Activated CD4-positive, alpha-beta T cell treated with anti-CD3 and anti-CD28 coated beads, Interleukin-2, amount 50 U/mL, for 48 hours (primary cell): ENCODE measurements at regions not wholly inside any gene's neighbourhood (a gene's known extent, or its start where the extent isn't known, plus 50 kb on each side); places are given as distances from the start of the nearest gene placed in this dataset.

ENCODE experiments used
- DNase-seq, 2 experiments: peaks; one replicate each; pipeline ENCODE4 v3.0.0-alpha.2; 2020

DNA sequence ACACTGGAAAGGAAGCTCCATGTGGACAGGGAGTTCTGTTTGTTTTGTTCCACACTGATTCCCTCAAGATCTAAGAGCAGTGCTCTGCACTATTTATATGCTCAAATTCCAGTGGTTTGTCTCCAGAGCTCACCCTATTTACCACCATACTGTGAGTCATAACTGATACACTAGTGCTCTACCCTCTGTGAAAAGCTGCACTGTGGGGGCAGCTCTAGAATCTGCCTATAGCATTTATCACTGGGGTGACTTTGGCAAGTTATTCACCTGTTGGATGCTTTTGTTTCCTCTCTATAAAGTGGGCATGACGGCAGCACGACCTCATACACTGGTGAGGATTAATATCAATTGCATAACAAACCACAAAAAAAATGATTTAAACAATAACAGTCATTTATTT is 307.8 kb downstream of the NR2F1-AS1 start:
- no peak for DNase-seq

DNA sequence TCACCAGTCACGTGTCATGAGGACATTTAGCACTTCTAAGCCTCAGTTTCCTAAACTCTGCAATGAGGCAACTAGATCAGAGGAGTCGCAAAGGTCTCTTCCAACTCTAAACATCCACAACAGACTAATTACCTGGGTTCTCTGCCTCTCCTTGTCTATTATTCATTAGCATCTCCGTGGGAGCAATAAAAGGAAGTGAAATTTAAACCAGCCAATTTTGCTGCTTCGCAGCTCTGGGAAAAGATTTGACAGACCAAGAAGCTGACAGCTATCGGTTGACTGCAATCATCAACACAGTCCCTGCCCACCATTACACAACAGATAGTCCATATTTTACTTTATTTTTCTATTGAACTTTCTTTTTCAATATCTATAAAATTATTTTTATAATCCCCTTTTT is 308.9 kb downstream of the NR2F1-AS1 start:
- no peak for DNase-seq

DNA sequence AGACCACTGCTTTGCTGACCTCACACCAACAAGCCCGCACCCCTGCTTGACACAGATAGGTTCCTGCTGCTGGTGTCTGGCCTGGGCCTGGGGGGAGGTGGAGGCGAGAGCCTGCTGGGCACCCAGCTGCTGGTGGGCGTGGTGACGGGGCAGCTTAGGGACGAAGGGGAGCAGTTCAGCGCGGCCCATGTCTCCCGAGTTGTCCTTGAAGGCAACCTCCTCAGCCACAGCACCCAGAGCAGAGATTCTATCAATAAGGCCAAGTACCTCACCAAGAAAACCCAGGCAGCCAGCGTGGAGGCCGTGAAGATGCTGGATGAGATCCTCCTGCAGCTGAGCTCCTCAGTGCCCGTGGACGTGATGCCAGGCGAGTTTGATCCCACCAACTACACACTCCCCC is 313.3 kb downstream of the NR2F1-AS1 start:
- no peak for DNase-seq

DNA sequence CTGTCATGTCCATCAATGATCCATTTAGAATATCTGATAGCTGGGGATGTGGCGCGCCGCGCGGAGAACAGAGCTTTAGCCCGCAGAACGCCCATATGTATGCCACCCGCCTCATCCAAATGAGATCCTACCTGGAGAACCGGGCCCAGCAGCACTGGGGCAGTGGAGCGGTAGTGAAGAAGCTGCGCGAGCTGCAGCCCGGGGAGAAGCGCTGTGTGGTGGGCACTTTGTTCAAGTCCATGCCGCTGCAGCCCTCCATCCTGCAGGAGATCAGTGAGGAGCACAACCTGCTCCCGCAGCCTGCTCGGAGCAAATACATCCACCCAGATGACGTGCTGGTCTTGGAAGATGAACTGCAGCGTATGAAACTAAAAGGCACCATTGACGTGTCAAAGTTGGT is 313.7 kb downstream of the NR2F1-AS1 start:
- DNase-seq: no peak

DNA sequence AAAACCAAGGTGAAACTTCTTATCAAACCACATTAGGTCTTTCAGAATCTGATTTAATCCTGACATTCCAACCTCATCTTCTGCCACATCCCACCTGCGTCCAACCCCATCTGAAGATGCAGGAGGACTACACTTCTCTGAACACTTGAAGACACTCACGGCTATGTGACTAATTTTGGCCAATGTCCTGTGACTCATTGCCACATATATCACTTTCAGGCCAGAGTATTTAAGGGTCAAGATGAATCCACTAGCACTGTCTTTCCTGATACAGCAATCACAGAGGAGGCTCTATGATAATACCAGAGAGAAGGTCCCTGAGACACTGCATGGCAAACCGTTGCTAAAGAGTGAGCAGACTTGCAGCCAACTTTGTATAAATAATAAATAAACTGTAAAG is 323.4 kb downstream of the NR2F1-AS1 start:
- no peak for DNase-seq

DNA sequence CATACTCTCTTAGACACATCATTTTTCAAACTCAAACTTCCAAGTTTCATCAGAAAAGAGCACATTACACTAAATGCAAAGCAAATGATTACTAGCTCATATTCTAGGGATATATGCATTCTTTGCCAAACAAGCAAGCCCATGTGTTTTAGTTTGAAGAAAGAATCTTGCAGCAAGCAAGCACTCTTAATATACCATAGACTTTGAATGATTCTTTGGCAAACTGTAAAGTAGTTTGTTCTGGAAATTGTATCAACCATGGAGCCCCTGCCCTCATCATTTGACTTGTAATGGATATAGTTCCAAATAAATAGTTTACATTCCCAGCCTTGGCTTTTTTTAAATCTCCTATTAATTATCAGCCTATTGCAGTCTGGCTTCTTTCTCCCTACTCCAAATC is 325.2 kb downstream of the NR2F1-AS1 start:
- DNase-seq: no peak

DNA sequence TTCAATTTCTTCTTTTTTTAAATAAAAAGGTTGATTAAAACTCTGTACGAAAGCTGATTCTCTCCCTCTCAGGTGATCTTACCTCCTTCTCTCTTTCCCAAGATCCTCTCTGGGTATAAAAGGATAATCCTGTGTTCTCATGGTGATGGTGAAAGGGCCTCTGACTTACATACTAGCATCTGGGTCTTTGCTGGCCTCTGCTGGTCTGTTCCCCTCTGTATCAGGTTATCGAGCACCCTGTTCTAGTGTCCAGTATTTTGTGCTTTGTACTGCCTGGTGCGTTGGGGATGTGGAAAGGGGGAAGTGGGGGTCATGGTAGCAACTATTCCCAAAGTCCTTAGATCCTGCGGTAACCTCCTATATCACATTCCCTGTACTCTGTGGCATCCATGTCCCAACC is 328.9 kb downstream of the NR2F1-AS1 start:
- DNase-seq: no peak

DNA sequence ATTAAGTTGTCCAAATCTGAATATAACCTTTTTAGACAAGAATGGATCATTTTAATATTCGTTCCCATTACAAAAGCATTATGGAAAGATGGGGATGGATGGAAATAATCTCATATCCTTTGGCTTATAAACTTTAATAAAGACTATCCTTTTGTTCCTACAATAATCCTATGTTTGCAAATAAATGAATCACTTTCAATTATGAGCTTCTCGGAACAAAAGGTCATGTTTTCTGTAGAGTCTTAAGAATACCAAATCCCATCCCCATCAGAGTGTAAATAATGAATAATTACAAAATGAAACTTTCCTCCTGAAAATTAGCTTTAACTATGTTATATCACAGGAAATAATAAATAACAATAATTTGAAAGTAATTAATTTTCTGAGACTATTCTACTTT is 329.7 kb downstream of the NR2F1-AS1 start:
- DNase-seq: no peak

DNA sequence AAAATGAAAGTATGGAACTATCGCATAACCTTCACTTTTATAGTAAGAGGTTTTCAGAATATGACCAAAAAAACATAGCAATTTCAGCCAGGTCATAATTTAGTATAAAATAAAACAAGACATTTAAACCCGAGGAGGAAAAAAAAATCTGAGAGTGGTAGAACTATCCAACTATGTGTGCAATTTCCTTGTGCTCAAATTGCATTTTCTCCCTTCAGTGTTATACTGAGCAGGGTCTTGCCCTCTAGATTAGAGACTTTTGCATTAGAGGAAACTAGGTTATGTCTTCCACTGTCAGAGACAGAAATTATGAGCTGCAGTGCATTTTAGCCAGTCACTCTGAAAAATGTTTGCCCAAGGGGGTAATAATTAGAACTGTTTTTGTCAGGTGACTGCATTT is 330.6 kb downstream of the NR2F1-AS1 start:
- no peak for DNase-seq

DNA sequence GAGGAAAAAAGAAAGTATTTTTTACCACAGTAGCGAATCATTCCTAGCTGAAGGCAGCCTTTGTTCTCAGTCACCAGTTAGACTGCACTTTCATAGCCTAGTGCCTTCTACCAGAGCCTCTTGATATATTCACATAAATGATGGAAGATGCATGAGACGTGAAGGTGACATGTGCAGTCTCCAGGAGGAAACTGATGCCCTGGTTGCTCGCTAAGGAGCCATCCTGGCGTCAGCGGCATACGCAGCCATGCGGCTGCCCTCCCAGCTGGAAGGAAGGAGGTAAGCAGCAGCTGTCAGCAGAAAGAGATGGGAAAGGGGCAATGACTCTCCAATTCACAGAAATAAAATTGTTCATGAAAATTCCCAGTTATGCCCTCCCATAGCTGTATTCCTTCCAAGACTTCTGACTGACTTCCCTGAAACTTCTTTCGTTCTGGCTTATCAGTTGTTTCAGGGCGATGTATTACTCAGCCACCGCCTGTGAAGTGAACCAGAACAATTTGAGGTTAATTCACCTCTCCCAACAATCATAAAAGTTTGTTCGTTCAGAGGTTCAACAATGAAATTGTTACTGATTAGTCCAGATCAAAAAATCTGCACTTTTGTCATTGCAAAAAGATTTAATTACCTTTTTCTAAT is 331.2 kb downstream of the NR2F1-AS1 start:
- DNase-seq: no peak

DNA sequence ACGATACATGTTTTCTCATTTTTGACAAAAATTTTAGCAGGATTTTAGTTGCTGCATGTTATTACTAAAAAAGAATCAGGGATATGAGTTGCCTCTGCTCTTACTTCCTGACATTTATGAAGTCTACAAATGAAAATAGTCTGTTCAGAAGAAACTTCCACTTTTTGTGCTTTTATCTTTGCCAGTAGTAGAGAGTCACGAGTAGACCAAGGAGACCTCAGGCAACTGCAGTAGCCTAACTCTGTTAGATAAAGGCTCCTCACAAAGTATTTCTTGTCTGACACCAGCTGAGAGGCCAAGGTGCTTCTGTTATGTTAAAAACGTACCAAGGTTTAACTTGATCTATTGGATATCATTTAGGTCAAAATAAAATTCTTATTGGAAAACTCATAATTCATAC is 333.9 kb downstream of the NR2F1-AS1 start:
- DNase-seq: no peak

DNA sequence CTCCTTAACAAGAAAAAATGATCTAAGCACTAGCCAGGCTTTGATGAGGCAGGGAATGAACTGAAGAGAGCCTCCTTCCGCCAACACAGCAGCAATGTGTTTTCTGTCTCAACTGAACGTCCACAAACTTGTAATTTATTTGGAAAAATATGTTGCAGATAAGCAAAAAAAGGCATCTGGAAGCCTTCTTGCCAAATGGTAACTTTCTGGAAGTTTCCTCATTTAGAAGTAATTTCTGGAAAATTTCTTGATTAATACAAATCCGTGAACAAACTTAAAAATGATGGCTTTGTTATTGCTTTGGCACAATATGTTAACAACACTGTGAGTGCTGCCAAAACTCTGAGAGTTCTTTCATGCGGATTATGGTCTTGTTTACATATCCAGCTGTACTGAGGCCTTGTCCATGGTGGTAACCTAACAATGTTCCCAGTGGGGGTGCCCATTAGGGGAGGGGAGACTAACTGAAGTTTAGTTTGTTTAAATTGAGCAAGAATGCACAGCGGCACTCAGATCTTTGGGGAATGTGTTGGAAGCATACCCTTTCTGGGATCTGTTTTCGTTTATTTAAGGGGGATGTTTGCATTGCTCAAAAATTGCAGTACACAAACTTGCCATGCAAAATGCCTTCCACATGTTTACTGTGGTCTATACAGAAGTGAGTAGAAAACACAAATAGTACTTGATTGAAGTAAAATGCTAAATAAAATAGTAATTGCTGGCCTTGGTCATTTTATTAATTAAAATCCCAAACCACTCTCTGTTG is 334.7 kb downstream of the NR2F1-AS1 start:
- DNase-seq: no peak

DNA sequence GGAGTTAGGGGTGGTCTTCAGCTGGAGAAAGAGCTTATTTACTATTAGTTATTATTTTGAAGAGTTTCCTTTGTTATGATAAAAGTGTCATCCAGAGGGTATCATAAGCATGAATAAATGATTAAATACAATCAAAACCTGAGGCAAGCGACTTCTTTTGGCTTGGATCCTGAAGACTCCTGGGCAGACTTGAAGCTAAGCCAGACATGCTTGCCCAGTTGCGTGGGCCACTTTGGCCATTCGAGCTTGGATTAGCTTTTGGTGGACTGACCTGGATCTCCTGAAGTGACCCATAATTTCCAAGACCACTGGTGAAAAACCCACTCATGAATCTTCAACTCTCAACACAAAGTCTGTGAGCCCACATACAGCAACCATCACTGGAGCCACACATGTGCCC is 335.8 kb downstream of the NR2F1-AS1 start:
- DNase-seq: no peak

DNA sequence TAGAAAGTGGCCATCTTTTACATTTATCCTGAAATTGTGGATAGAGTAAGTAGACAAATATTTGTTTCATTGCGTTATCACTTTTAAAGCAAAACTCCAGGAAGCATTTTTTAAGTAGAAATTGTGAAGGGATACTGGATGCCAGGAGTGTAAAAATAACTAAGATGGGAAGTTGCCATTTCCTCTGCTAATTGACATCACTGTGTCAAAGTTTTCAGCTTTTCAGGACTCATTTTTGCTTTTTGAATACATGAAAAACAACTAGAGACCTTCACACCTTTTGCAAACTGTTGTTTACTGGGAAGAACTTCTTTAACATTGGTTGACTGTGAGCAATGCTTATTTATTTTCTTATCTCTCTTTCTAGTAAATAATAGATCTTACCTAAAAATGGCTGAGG is 337.5 kb downstream of the NR2F1-AS1 start:
- no peak for DNase-seq

DNA sequence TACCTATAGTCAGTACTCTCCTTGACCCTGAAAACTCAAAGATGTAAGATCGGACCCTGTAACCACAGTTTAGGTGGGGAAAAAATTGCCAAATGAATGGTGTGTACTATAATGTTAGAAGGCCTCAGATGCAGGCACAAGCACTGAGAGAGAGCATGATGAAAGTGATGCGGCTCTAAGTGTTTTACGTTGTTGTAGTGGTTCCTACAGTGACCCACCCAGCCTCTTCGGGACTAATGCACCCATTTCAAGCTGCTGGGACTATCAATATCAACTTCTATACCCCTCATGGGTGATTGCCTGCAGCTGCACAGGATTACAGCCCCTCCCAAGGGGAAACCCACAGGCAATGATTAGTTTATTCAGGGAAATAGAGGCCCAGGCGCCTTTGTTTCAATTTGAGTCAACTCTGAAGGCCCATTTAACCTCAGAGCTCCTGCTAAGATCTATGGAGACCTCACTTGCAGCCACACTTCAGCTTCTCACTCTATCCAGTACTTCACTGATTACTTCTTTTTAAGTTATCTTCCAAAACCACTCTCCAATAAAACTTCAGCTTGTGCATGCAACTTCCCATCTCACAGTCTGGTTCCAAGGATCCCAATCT is 340.7 kb downstream of the NR2F1-AS1 start:
- DNase-seq: no peak

DNA sequence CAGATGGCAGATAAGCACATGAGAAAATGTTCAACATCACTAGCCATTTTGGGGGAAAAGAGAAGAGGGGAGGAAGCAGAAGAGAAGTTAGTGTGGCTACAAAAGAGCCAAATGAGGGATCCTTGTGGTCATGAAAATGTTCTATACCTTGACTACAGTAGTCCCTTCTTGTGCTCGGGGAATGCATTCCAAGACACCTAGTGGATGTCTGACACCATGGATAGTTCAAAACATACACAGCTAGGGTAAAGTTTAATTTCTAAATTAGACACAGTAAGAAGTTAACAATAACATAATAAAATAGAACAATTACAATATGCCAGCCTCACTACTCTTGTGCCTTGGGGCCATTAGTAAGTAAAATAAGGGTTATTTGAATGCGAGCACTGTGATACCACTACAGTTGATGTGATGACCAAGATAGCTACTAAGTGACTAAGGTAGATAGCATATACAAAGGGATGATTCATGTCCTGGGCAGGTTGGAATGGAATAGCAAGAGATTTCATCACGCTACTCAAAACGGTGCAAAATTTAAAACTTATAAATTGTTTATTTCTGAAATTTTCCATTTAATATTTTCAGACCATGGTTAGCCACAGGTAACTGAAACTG is 344.1 kb downstream of the NR2F1-AS1 start:
- DNase-seq: no peak

DNA sequence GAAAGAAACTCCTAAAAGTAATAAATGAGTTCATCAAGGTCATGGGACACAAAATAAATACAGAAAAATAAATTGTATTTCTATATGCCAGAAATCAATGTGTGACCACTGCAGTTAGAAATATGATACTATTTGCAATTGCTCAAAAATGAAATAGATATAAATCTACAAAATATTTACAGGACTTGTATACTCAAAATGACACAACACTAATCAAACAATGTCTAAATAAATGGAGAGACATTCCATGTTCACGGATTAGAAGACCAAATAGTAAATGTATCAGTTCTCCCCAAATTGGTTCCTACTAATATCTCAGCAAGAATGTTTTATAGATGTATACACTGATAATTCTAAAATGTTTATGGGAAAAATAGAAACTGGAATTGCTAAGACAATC is 345.3 kb downstream of the NR2F1-AS1 start:
- no peak for DNase-seq

DNA sequence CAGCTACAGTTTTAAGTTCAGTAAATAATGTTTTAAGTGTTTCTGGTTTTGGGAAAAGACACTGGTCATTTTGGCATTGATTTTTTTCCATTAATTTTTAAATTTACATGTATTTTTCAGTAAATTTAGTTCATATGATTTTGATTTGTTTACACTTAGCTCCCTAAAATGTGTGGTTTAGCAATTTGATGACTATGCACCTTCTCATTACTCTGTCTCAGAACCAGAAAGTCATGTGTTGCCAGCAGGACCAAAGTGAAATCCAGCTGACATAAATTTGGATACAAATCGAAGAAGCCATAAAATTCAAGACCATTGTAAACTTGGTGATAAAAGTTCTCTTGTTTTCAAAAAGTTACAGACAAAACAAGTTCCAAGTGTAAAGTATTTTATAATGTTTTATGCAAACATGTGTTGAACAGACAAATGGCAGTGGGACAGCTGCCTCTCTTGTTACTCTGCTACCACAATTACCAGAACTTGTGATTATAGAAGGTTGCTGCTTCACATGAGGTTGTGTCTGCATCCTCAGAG is 354.8 kb downstream of the NR2F1-AS1 start:
- DNase-seq: no peak

DNA sequence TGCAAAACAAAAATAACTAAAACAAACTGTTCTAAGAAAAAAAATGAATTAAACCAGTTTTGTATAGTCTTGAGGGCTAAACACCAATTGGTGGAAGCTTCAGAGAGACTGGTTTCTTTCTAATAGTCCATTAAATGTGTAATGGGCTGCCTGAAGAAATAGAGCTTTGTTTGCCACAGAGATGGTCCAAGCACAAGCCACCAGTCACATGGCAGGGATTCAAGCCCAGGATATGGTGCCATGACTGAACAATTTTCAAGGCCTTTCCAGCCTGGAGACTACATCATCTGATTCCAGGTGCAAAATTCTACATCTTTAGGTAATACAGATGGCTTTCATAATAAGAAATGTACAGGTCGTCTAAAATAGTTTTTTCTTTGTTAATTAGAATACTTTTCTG is 355.3 kb downstream of the NR2F1-AS1 start:
- no peak for DNase-seq

DNA sequence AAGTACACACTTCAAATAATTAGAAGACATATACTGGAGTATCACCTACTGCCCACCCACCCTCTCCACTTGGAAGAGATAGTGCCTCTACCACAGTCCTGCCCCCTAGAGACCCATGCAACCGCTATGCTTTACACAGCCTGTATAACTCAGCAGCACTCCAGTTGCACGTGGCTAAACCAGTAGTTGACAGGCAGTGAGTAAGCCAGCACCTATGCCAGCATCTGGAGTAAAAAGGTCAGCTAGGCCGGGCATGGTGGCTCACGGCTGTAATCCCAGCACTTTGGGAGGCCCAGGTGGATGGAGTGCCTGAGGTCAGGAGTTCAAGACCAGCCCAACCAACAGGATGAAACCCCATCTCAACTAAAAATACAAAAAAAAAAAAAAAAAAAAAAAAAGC is 356.4 kb downstream of the NR2F1-AS1 start:
- DNase-seq: no peak

DNA sequence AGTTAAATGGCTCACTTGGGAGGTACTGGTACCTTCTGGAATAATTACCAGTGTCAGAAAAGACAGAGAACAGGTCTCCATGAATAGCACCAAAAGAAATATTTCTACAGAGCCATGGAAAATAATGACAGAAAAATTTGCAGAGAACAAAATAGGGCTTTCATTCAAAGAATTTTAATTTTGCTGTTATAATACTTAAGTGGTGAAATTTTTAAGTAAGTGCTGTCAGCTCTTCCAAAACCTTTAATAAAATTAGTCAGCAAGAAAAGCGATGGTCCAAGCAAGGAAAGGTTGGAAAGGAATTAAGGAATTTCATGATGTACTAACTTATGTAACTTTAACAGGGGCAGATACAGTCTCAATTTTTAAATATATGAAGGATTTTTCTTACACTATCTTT is 359.2 kb downstream of the NR2F1-AS1 start:
- no peak for DNase-seq

DNA sequence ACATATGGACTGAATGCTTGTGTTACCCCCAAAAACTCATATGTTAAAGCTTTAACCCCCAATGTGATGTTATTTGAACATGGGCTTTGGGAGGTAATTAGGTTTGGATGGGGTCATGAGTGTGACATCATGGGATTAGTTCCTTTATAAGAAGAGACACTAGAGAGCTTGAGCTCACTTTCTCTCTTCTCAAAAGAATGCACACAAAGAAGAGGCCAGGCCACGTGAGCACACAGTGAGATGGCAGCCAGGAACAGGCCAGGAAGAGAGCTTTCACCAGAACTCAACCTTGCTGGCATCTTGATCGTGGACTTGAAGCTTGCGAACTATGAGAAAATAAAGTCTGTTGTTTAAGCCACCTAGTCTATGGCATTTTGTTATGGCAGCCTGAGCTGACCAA is 360.6 kb downstream of the NR2F1-AS1 start:
- no peak for DNase-seq

DNA sequence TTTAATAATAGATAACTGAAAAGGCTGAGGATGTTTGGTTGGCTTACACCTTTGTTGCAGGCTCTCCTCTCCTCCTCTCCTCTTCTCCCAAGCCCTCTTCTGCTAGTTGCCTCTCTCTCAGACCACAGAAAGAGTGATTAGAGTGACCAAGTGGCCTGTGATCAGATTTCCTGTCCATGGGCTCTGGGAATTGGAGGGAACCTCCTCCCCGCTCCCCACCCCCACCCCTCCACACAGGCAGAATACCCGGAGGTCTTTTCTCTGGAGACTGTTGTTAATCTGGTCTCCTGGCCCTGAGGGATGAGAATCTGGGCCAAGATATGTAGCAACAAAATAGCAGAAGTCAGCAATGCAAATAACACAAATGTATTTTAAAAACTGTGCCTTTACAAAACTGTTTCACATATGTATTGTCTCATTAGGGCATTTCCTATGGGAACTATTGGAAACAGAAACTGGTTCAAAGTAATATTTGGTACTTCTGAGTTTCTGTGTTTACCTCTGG is 361.3 kb downstream of the NR2F1-AS1 start:
- no peak for DNase-seq
